HG02973 (cell line): ENCODE measurements at regions not wholly inside any gene's neighbourhood (a gene's known extent, or its start where the extent isn't known, plus 50 kb on each side); places are given as distances from the start of the nearest gene placed in this dataset.
"Not testable (repeated sequence)": the region's sequence is repeated elsewhere in the genome, so short reads cannot be mapped to it uniquely, and the experiment has no call there.

Source experiments
- ATAC-seq: cut with Tn5 transposase; IDR thresholded peaks from one replicate; pipeline ENCODE4 v1.9.1; 2021; ENCODE audit warnings: moderate library complexity; ENCODE audit not compliant: unreplicated experiment

DNA sequence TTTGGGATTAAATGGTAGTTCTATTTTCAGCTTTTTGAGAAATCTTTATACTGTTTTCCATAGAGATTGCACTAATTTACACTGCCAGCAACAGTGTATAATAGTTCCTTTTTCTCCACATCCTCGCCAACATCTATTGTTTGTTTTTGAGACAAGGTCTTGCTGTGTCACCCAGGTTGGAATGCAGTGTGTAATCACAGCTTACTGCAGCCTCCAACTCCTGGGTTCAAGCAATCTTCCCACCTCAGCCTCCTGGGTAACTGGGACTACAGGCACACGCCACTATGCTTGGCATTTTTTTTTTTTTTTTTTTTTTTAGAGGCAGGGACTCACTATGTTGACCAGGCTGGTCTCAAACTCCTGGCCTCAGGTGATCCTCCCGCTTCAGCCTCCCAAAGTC lies 164.5 kb upstream of the CXADR start:
- ATAC-seq: no peak

DNA sequence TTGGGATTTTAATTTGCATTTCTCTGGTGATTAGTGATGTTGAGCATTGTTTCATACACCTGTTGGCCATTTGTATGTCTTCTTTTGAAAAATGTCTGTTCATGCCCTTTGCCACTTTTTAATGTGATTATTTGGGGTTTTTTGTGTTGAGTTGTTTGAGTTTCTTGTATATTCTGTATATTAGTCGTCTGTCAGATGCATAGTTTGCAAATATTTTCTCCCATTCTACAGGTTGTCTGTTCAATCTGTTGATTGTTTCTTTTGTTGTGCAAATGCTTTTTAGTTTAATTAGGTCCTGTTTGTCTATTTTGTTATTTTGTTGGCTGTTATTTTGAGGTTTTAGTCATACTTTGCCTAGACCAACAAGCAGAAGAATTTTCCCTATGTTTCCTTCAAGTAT lies 164.0 kb upstream of the CXADR start:
- no peak for ATAC-seq

DNA sequence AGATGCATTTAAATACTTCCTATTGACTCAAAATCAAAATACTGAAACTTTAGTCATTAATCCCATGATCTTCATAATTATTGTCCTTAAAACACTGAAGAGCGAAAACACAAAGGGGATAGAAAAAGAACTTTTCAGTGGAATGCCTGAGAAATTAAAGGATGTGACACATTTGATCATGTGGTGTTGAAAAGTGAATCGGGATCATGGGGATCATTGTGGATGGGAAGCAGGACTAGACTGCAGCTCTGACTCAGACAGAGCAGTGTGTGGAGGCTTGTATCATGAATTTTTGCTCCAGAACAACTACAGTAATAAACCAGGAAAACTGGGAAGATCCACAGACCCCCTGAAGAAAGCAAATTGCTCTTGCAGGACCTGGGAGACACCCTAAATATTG lies 161.1 kb upstream of the CXADR start:
- ATAC-seq: no peak

DNA sequence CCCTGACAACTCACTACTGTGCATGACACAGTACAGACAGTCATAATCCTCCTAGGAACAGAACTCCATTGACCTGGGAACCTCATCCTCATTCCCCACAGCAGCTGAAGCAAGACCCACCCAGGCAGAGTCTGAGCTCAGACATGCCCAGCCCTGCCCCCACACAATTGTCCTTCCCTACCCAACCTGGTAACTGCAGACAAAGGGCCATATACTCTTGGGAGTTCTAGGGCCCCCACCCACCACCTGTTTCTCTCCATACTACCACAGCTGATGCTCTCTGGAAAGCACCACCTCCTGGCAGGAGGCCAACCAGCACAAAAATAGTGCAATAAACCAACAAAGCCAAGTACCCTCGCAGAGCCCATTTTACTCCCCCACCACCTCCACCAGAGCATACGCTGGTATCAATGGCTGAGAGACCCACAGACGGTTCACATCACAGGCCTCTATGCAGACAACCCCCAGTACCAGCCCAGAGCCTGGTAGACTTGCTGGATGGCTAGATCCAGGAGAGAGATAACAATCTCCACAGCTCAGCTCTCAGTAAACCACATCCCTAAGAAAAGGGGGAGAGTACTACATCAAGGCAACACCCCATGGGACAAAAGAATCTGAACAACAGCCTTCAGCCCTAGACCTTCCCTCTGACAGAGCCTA lies 159.7 kb upstream of the CXADR start:
- ATAC-seq: no peak

DNA sequence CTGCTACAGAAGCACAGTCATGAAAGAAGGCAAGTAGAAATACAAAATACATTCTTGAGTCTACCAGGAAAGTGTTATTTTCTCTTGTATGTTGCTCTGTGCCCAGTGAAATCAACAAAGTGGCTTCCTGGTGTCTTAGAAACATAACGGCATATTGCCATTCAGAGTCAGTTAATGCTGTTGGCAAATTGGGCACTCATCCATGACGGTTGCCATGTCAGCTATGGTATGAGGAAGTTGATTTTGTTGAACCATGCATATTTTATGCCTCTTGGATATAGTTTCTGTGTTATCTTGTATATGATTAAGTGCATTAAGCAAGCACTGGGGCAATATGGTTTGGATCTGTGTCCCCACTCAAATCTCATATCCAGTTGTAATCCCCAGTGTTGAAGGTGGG lies 153.1 kb upstream of the CXADR start:
- ATAC-seq: no peak

DNA sequence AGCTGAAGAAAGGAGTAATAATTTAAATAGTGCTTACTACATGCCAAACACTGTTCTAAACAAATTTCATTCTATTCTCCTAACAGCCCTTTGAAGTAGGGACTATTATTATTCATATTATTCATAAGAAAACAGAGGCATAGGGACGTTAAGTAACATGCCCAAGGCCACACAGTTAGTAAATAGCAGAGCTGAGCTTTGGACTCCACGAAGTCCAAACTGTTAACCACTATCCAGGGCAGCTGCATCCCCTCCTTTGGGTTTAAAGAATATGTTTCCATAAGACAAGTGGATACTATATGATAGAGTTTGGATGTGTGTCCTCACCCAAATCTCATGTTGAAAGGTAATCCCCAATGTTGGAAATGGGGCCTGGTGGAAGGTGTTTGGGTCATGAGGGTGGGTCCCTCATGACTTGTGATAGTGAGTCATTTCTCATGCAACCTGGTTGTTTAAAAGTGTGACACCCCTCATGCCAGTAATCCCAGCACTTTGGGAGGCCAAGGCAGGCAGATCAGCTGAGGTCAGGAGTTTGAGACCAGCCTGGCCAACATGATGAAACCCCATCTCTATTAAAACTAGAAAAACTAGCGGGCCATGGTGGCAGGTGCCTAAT lies 144.0 kb upstream of the CXADR start:
- ATAC-seq: no peak

DNA sequence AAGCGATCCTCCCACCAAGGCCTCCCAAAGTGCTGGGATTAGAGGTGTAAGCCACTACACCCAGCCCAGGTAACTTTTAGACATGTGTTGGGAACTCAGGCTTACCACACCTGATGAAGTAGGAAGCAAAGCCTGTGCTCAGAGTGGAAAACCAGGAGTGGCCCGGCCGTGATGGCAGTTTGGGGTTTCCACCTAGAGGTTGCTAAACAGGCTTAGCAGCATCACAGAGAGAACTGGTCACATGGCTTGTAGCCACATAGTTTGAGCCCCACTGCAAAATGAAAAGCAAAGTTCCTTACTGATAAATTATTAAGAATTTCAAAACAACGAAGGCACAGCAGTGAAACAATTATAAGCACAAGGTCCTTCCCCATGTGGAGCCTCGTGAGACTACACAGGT lies 142.6 kb upstream of the CXADR start:
- ATAC-seq: no peak

DNA sequence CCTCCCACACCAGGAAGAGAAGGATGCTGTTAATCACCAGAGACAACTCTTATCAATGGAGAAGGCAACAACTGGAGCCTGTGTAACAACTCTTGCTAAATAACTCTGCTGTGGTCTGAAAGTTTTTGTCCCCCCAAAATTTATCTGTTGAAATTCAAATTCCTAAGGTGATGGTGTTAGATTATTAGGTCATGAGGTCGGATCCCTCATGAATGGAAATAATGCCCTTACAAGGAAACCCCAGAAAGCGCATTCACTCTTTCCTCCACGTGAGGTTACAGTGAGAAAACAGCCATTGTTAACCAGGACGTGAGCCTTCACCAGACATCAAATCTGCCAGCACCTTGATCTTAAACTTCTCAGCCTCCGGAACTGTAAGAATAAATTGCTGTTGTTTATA lies 141.9 kb upstream of the CXADR start:
- ATAC-seq: no peak

DNA sequence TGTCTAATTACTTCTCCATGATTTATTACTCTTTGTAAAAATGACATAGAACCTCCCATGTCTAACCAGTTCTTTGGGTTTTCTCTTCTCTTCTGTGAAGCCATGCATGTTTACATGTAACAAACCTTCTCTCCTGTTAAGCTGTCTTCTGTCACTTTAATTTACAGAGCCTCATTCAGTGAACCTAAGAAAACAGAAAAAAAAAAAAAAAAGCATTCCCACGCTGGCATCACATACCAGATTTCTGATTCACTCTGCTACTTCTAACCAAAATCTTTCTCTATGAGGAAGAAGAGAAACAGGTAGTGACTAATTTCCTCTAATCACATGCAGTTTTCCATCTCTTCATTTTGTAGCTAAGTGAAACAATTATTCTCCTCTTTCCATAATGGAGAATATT lies 141.4 kb upstream of the CXADR start:
- no peak for ATAC-seq

DNA sequence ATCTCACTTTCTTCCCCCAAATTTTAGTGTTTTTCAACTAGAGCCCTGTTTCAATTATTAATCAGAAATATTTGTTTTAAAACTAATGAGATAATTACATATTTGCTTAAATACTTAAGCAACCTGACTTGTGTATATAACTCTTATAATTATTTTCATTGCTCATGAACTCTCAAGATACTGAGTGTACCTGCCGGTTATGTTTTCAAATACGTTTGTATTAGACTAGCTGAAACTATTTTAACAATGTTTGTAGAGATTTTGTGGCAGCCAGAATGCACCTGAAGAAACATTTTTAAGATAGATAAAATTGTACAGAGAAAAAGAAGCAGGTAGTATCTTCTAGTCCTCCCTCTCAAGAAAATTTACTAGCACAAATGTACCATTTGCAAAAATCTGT lies 140.6 kb upstream of the CXADR start:
- no peak for ATAC-seq

DNA sequence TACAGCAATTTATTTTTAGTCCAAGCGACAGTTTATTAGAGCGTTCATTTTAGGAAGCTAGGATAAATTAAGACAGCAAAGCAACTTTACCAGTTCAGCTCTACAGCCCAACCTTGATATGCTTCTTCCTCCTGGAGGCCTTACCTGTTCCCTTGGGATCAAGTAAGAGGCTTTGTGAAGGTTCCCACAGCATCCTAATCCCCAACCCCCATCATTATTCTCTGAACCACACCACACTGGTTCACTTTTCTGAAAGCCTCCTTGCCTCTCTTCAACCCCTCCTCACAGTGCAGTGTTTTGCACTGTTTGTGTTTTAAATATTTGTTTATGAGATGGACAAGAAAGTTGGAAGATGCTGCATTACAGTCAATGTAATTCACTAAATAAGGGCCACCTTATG lies 126.3 kb upstream of the CXADR start:
- no peak for ATAC-seq

DNA sequence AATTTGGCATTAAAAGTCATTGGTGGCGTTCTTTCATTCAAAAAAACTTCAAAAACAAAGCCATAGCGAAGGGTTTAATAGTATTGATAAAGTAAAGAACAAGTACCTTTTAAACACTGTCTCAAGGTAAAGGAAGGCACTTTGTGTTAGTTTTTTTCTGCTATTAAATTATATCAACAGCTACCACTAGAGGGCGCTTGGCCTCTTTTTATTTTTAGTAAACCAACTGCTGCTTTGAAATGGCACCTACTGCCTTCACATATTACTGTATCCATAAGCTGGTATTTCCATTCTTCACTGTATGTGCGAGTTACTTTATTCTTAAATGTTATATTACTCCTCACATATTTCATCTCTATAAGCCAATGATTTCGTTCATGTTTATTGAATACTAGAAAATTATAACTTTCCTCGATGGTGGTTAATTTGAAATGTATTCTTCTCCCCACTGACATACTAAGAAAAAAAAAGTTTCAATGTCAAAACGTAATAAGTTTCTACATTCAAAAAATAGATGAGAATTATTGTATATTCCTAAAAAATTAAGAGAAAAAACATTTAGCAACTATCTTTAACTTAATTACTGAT lies 125.7 kb upstream of the CXADR start:
- no peak for ATAC-seq

DNA sequence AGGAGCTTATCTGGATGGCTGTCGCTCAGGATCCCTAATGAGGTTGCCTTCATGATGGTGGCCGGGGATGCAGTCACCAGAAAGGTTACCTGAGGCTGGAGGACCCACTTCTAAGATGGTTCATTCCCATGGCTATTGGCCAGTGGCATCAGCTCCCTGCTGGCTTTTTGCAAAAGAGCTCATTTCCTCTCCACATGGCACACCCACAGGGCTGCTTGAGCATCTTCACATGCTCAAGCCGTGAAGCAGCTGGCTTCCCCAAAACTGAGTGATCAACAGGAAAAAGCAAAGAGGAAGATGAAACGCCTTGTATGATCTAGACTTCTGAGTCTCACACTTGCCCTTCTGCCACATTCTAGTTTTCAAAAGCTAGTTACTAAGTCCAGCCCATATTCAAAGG lies 124.6 kb upstream of the CXADR start:
- no peak for ATAC-seq

DNA sequence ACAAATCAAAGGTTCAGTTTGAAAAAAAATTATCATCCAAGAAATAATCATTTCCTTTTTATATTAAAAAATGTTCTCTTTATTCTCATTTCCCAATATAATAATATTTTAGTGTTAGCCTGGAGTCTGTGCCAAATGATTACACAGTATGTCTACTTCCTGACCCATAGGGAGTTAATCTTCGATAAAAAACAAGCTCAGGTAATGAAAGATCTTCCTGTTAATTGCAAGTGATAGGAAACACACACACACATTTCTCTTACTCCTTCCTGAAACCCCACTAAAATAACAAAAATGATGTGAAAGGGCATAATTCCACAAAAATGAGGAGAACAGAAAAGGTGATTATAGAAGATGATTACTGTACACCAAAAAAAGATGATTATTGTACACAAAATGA lies 123.5 kb upstream of the CXADR start:
- no peak for ATAC-seq

DNA sequence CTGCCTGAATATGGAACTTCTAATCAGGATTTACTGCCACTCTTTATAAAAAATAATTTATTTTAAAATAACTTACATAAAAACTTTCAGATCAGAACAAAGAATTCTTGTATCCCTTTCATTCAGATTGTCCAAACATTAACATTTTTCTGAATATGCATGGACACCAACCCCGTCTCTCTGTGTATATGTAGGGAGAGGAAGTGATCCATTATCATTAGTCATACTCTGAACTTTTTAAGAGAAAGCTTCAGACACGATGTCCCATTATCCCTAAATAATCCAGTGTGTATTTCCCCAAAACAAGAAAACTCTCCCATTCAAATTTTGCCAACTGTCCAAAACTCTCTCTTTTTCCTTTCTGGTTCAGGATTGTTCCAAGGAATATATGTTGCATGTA lies 122.3 kb upstream of the CXADR start:
- no peak for ATAC-seq

DNA sequence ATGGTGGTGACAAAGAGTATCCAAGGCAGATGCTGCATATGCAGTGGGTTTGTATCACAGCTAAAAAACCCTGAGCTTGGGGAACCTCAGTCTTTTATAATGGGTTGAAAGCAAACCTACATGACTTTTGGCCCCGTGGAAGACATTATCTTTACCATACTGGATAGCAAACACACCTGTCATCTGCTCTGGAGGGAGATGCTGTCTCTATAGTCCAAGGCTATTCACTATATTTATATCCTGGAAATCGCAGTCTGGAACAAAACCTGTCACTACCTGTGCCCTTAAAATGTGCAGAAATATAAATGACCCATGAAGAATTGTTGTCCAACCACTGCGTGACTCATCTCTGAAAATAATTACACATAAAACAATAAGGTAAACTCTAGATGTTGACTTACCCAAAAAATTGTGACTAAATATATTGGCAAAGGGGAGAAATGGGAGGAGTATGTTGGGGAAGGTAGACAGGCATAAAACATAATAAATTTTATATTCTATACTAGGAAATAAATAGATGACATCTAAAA lies 121.0 kb upstream of the CXADR start:
- ATAC-seq: no peak

DNA sequence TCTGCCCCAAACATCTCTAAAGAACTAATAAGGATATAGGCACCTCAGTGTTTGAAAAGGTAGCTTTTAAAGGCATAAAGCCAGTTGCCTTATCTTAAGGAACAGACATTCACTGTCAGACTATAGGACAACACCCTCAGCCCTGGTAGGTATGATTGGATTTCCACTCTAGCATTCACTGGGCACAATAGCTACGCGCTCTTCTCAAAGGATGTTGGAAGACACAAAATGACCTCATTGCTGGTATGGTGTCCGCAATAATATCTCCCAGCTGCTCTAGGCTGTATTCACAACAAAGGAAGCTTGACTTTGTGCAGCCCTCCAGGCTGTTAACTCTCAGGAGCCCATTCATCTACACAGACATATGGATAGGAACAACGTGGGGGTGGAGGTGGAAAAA lies 119.4 kb upstream of the CXADR start:
- ATAC-seq: no peak

DNA sequence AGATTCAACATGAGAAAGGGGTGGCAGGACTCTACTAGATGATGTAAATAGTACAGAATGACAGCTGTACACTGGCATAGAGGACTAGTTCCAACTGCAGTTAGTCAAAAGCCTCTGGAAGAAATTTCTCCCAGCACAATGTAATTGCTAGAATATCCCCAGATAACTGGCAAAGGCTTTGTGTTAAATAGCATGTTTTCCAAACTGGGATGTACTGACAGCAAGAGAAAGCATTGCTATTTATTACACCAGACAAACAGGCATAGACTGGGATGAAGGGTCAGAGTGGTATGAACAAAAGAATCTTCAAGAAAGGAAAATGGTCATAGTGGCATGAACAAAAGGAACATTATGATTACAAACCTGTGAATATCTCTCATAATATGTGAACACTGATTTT lies 115.9 kb upstream of the CXADR start:
- ATAC-seq: no peak

DNA sequence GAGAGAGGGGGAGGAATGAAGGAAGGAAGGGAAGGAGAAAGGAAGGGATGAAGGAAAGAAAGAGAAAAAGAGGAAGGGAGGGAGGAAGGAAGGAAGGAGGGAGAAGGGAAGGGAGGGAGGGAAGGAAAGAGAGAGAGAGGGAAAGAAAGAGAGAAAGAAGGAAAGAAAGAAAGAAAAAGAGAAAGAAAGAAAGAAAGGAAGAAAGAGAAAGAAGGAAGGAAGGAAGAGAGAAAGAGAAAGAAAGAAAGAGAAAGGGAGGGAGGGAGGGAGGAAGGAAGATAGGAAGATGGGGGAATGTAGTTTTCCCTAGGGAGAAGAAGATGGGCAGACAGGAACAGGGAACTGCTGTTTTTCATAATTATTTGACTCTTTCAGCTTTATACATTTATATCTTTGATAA lies 115.1 kb upstream of the CXADR start:
- ATAC-seq: no peak

DNA sequence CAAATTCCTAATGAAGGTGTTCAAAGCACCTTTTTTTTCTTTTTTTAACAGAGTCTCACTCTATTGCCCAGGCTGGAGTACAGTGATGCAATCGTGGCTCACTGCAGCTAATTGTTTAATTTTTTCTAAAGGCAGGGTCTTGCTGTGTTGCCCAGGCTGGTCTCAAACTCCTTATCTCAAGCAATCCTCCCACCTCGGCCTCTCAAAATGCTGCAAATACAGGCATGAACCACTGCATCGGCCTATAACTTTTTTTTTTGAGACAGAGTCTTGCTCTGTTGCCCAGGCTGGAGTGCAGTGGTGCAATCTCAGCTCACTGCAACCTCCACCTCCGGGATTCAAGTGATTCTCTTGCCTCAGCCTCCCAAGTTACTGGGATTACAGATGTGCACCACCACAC lies 113.9 kb upstream of the CXADR start:
- not testable (repeated sequence) for ATAC-seq

DNA sequence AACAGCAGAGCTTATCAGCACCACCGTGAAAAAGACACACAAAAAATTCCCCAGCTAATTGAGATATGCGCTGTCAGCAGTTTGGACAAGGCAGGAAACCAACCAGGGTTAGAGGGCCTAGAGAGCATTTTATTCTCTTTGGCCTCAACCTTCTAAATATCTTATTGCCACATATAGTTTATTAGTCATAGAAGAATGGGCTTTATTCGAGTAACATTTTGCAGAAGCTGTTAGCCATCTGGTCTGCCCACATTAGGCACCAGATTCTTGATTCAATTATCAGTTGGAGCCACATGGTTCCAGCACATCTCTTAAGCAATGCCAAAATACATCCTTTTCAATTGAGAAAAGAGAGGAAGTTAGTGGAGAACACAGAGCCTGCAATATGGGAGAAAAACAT lies 109.9 kb upstream of the CXADR start:
- no peak for ATAC-seq

DNA sequence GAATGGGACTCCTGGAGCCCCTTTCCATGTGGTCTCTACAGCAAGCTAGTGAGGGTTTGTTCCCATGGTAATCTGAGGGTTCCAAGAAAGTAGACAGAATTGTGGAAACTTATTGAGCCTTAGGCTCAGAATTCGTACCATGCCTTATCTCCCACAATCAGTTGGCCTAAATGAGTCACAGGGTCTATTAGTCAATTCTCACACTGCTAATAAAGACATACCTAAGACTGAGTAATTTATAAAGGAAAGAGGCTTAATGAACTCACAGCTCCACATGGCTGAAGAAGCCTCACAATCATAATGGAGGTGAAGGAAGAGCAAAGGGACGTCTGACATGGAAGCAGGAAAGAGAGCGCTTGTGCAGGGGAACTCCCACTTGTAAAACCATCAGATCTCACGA lies 106.6 kb upstream of the CXADR start:
- no peak for ATAC-seq

DNA sequence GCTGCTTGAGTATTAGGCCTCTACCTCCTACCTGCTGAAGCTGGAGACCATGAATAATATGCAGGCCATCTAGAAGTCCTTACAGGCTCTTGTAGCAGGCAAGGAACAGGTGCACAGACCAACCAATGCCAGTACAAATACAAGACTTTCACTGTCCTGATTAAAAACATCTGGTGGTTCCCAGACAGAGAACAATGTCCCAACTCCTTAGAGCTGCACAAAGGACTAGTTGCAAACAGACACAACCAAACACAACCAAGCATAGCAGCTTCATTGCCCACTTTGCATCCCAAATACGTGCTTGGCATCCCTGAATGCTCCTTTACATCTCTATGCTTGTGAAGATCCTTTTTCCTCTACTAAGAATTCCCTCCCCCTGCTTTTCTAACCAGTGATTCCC lies 98.1 kb upstream of the CXADR start:
- no peak for ATAC-seq
